ENCODE measurements at regions not wholly inside any gene's neighbourhood (a gene's known extent, or its start where the extent isn't known, plus 50 kb on each side); places are given as distances from the start of the nearest gene placed in this dataset.

- DNase-seq (ENCODE audit: low read depth, low spot score) (no peak), FAIRE-seq (no peak)
- H3K4me2 ChIP-seq (ENCODE audit: insufficient read depth, low read length) = no peak overlapping the region
- H3K9me1 ChIP-seq (replicated peaks; ENCODE audit: control insufficient read depth, extremely low read depth, insufficient read depth, low read length) = no peaks in the 10 kb centered on the region
- H3K9me3 ChIP-seq (replicated peaks; ENCODE audit: control insufficient read depth, insufficient read depth, low read length) = peaks cover 3% of the 10 kb centered on the region
- H3K36me3 ChIP-seq (ENCODE audit: control insufficient read depth in 2 of 2, extremely low read depth in 1 of 2, insufficient read depth in 2 of 2, low read length in 2 of 2) = no peaks in the 10 kb centered on the region
- intact Hi-C loops (cut with micrococcal nuclease) = no loop called here
- CTCF ChIA-PET = no interaction called here
- TF ChIP-seq FOS (IDR thresholded peaks at IDR 0.05; ENCODE audit: borderline replicate concordance, insufficient read depth, low read length) (no peak), GATA2 (IDR thresholded peaks at IDR 0.05; ENCODE audit: insufficient read depth, insufficient read length, low read depth, low read length) (no peak), MYC (IDR thresholded peaks at IDR 0.05; ENCODE audit: low read depth, low read length) (no peak)
- POLR2A ChIA-PET = no interaction called here
- dilution Hi-C loops (cut with MboI; ENCODE audit: extremely low pct_ligation_motif_present, low sequenced_read_pairs) = no loop called here
- H3K4me3 ChIP-seq (replicated peaks in 1 of 3; ENCODE audit: insufficient read depth in 1 of 3, low read depth in 1 of 3, low read length in 3 of 3) = no peak overlapping the region
- no peaks in the 10 kb centered on the region for H3K27me3 ChIP-seq (ENCODE audit: control insufficient read depth in 2 of 2, insufficient read depth in 2 of 2, low read length in 2 of 2)
- no peak overlapping the region for H2AFZ ChIP-seq (ENCODE audit: low read depth, low read length)
- no peak overlapping the region for H3K27ac ChIP-seq (ENCODE audit: insufficient read depth, low read depth, low read length)
- no peaks in the 10 kb centered on the region for H3K4me1 ChIP-seq (ENCODE audit: control insufficient read depth, extremely low read depth, insufficient read depth, low read length)
- H3K79me2 ChIP-seq (ENCODE audit: control insufficient read depth, insufficient read depth, low read length) = no peaks in the 10 kb centered on the region
- BruUV-seq (replicated peaks) = no TSS peak
- no peaks in the 10 kb centered on the region for H4K20me1 ChIP-seq (replicated peaks; ENCODE audit: control insufficient read depth, extremely low read depth, insufficient read depth, low read length)
- H3K9ac ChIP-seq (replicated peaks; ENCODE audit: extremely low read depth, insufficient read depth, low read length) = no peak overlapping the region
These were observed 1402.0 kb downstream of the MRPL39 start for GRCh38 chr21:24205319-24205718.

DNA sequence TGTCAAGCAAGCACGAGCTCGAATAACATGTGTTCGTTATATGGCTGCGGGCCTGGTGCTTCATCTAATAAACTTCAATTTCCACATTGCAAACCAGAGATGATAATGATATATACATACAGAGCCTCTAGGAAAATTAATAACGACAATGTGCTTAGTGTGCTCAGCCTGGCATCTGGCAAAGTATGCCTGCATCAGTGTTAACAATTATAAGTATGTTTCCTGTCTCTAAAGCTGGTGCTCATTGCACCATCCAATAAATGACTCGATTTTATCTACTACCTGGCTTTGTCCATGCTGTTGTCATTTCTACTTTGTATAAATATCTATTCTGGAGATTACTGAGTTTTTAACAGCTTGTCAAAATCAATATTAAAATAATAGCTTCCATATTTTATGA lies 1402.6 kb downstream of the MRPL39 start:
- intact Hi-C loops (cut with micrococcal nuclease) = no loop called here
- Histone ChIP-seq H3K27ac (ENCODE audit: insufficient read depth, low read depth, low read length) (no peak overlapping the region), H3K4me2 (ENCODE audit: insufficient read depth, low read length) (no peak overlapping the region), H2AFZ (ENCODE audit: low read depth, low read length) (no peak overlapping the region), H3K4me1 (ENCODE audit: control insufficient read depth, extremely low read depth, insufficient read depth, low read length) (no peaks in the 10 kb centered on the region), H3K9ac (replicated peaks; ENCODE audit: extremely low read depth, insufficient read depth, low read length) (no peak overlapping the region), H3K27me3 (ENCODE audit: control insufficient read depth in 2 of 2, insufficient read depth in 2 of 2, low read length in 2 of 2) (no peaks in the 10 kb centered on the region), H3K79me2 (ENCODE audit: control insufficient read depth, insufficient read depth, low read length) (no peaks in the 10 kb centered on the region), H4K20me1 (replicated peaks; ENCODE audit: control insufficient read depth, extremely low read depth, insufficient read depth, low read length) (no peaks in the 10 kb centered on the region), H3K4me3 (replicated peaks in 1 of 3; ENCODE audit: insufficient read depth in 1 of 3, low read depth in 1 of 3, low read length in 3 of 3) (no peak overlapping the region), H3K9me1 (replicated peaks; ENCODE audit: control insufficient read depth, extremely low read depth, insufficient read depth, low read length) (no peaks in the 10 kb centered on the region), H3K9me3 (replicated peaks; ENCODE audit: control insufficient read depth, insufficient read depth, low read length) (peaks cover 3% of the 10 kb centered on the region), H3K36me3 (ENCODE audit: control insufficient read depth in 2 of 2, extremely low read depth in 1 of 2, insufficient read depth in 2 of 2, low read length in 2 of 2) (no peaks in the 10 kb centered on the region)
- no peak for FAIRE-seq
- CTCF ChIA-PET = no interaction called here
- no peak for DNase-seq (ENCODE audit: low read depth, low spot score)
- TF ChIP-seq GATA2 (IDR thresholded peaks at IDR 0.05; ENCODE audit: insufficient read depth, insufficient read length, low read depth, low read length) = no peak
- TF ChIP-seq POLR2AphosphoS5 (IDR thresholded peaks at IDR 0.05; ENCODE audit: insufficient read depth, low read depth, low read length) = no peak
- TF ChIP-seq MYC (IDR thresholded peaks at IDR 0.05; ENCODE audit: low read depth, low read length) = no peak
- no TSS peak for BruUV-seq (replicated peaks)
- POLR2A ChIA-PET = no interaction called here
- dilution Hi-C loops (cut with MboI; ENCODE audit: extremely low pct_ligation_motif_present, low sequenced_read_pairs) = no loop called here

Data from endothelial cell of umbilical vein (primary cell).